ENCODE measurements at regions not wholly inside any gene's neighbourhood (a gene's known extent, or its start where the extent isn't known, plus 50 kb on each side); places are given as distances from the start of the nearest gene placed in this dataset.

DNA sequence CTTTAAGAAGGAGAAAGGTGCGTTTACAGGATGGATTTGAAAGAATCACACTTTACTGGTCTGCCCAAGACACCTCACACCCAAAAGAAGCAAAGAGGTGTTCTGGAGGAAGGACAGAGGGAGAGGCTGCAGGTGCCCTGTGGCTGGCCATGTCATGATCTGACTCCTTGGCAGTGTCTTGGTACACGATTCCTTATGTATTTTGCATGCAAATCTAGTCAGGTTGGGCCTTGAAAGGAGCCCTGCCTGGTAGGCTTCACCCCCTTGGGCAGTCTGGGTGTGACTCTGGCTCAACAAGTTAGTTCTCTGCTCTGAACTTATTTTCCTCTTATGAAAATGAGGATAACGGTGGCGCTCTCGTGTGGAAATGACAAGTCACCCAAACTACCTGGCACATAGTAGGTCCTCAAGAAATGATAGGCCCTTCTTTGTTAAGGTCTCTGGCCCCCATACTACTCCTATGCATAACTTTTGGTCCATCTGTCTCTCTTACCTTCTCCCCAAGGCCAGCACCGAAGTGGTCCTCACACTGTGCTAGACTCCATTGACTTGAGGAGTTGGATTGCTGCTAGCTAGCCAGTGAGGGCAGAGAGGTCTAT lies 212.5 kb downstream of the SEMA6A start:
- TF ChIP-seq, protein P1, sequence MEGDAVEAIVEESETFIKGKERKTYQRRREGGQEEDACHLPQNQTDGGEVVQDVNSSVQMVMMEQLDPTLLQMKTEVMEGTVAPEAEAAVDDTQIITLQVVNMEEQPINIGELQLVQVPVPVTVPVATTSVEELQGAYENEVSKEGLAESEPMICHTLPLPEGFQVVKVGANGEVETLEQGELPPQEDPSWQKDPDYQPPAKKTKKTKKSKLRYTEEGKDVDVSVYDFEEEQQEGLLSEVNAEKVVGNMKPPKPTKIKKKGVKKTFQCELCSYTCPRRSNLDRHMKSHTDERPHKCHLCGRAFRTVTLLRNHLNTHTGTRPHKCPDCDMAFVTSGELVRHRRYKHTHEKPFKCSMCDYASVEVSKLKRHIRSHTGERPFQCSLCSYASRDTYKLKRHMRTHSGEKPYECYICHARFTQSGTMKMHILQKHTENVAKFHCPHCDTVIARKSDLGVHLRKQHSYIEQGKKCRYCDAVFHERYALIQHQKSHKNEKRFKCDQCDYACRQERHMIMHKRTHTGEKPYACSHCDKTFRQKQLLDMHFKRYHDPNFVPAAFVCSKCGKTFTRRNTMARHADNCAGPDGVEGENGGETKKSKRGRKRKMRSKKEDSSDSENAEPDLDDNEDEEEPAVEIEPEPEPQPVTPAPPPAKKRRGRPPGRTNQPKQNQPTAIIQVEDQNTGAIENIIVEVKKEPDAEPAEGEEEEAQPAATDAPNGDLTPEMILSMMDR (IDR thresholded peaks at IDR 0.05) = no peak
- TF ChIP-seq POLR2A (IDR thresholded peaks at IDR 0.05) = no peak
